OCI-LY1 (cell line): ENCODE measurements at regions not wholly inside any gene's neighbourhood (a gene's known extent, or its start where the extent isn't known, plus 50 kb on each side); places are given as distances from the start of the nearest gene placed in this dataset.

Experiments used
- CTCF ChIP-seq: fragments of 200-600 bp; sonication (generic), shearing (Covaris generic); IDR thresholded peaks from 2 replicates; pipeline ENCODE4 v1.5.1; 2017; ENCODE audit warnings: mild to moderate bottlenecking, antibody characterized with exemption, low read length, moderate library complexity, mixed read lengths
- EZH2 ChIP-seq: fragments of 200-600 bp; sonication (generic), shearing (Covaris generic); IDR thresholded peaks from 2 replicates; pipeline ENCODE4 v1.8.0; 2017; ENCODE audit warnings: borderline replicate concordance, mixed run types, mild to moderate bottlenecking, antibody characterized with exemption, low read length, moderate library complexity, mixed read lengths

GRCh38 chr6:105626295-105627158 lies 223.6 kb upstream of the PREP start:
- no peak for TF ChIP-seq EZH2
- no peak for TF ChIP-seq CTCF
